ENCODE measurements at regions not wholly inside any gene's neighbourhood (a gene's known extent, or its start where the extent isn't known, plus 50 kb on each side); places are given as distances from the start of the nearest gene placed in this dataset.

- no peak for DNase-seq
Measured at GRCh38 chr6:156725712-156726111, 51.5 kb upstream of the ARID1B start.

- no peak for DNase-seq
Measured at GRCh38 chr6:156720691-156721685, 56.2 kb upstream of the ARID1B start.

- DNase-seq, result peak; percentile 31
Measured at GRCh38 chr6:156719720-156720563, 57.2 kb upstream of the ARID1B start.

GRCh38 chr6:156719395-156719719, 57.8 kb upstream of the ARID1B start:
- DNase-seq, result no peak

- peak; percentile 85 for DNase-seq
Measured at GRCh38 chr6:156718647-156719394, 58.4 kb upstream of the ARID1B start.

GRCh38 chr6:156717542-156717941, 59.6 kb upstream of the ARID1B start:
- no peak for DNase-seq

GRCh38 chr6:156715839-156716238, 61.3 kb upstream of the ARID1B start:
- no peak for DNase-seq

GRCh38 chr6:156713548-156713947, 63.6 kb upstream of the ARID1B start:
- no peak for DNase-seq

- no peak for DNase-seq
Measured at GRCh38 chr6:156710479-156710878, 66.7 kb upstream of the ARID1B start.

- DNase-seq, result no peak
Measured at GRCh38 chr6:156707818-156708217, 69.4 kb upstream of the ARID1B start.

GRCh38 chr6:156703719-156704118, 73.5 kb upstream of the ARID1B start:
- DNase-seq, result no peak

- DNase-seq, result no peak
Measured at GRCh38 chr6:156701966-156702365, 75.2 kb upstream of the ARID1B start.

- DNase-seq, result no peak
Measured at GRCh38 chr6:156700440-156701057, 76.6 kb upstream of the ARID1B start.

- no peak for DNase-seq
Measured at GRCh38 chr6:156699935-156700334, 77.2 kb upstream of the ARID1B start.

GRCh38 chr6:156699017-156699421, 78.2 kb upstream of the ARID1B start:
- DNase-seq, result no peak

GRCh38 chr6:156698239-156699016, 78.8 kb upstream of the ARID1B start:
- DNase-seq, result no peak

GRCh38 chr6:156697225-156697830, 79.8 kb upstream of the ARID1B start:
- DNase-seq, result no peak

- DNase-seq, result no peak
Measured at GRCh38 chr6:156695742-156696141, 81.4 kb upstream of the ARID1B start.

- DNase-seq, result no peak
Measured at GRCh38 chr6:156694679-156695078, 82.5 kb upstream of the ARID1B start.

GRCh38 chr6:156691018-156691417, 86.2 kb upstream of the ARID1B start:
- DNase-seq, result no peak

- no peak for DNase-seq
Measured at GRCh38 chr6:156689656-156690055, 87.5 kb upstream of the ARID1B start.

GRCh38 chr6:156688620-156688971, 88.6 kb upstream of the ARID1B start:
- DNase-seq, result no peak
